ENCODE measurements at regions not wholly inside any gene's neighbourhood (a gene's known extent, or its start where the extent isn't known, plus 50 kb on each side); places are given as distances from the start of the nearest gene placed in this dataset.
A peak's percentile ranks its signal among the peaks of the same experiment; 100 is the strongest.
"Not testable (repeated sequence)": the region's sequence is repeated elsewhere in the genome, so short reads cannot be mapped to it uniquely, and the experiment has no call there.

DNA sequence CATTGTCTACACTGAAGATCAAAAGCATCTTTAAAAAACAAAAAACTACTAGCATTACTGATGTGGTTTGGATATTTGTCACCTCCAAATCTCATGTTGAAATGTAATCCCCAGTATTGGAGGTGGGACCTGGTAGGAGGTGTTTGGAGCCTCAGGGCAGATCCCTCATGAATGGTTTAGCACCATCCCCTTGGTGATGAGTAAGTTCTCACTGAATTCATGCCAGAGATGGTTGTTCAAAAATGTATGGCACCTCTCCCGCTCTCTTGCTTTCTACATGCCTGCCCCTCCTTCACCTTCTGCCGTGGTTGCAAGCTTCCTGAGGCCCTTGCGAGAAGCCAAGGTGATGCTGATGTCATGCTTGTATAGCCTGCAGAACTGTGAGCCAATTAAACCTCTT, 136.6 kb upstream of the FHIT start:
- POLR2A ChIA-PET, result no interaction called here
- TF ChIP-seq CTCF (IDR thresholded peaks at IDR 0.05; ENCODE audit: control extremely low read depth, extremely low read depth, low read depth, missing control alignments), result no peak
- no peak for DNase-seq (ENCODE audit: extremely low spot score)
- CTCF ChIA-PET, result no interaction called here

GRCh38 chr3:61393480-61393947, 142.3 kb upstream of the FHIT start:
- CTCF ChIA-PET; DNase-seq (ENCODE audit: extremely low spot score); POLR2A ChIA-PET: not testable (repeated sequence)

- ChIA-PET POLR2A (no interaction called here), CTCF (no interaction called here)
- TF ChIP-seq CTCF (IDR thresholded peaks at IDR 0.05; ENCODE audit: control extremely low read depth, extremely low read depth, low read depth, missing control alignments), result no peak
- DNase-seq (ENCODE audit: extremely low spot score), result no peak
Measured at GRCh38 chr3:61401359-61401758, 150.1 kb upstream of the FHIT start.

- no peak for DNase-seq (ENCODE audit: extremely low spot score)
- CTCF ChIA-PET, result interaction anchor here (1.2 kb wide), 1 partner anchor 26 kb away, joined by 3 read pairs; no protein-coding TSS in a partner anchor
- POLR2A ChIA-PET, result no interaction called here
- no peak for TF ChIP-seq CTCF (IDR thresholded peaks at IDR 0.05; ENCODE audit: control extremely low read depth, extremely low read depth, low read depth, missing control alignments)
Measured at GRCh38 chr3:61407397-61407796, 154.0 kb upstream of the PTPRG start.

GRCh38 chr3:61409638-61410037, 151.7 kb upstream of the PTPRG start:
- DNase-seq (ENCODE audit: extremely low spot score), result no peak
- no peak for TF ChIP-seq CTCF (IDR thresholded peaks at IDR 0.05; ENCODE audit: control extremely low read depth, extremely low read depth, low read depth, missing control alignments)
- POLR2A ChIA-PET, result no interaction called here
- CTCF ChIA-PET, result no interaction called here

DNA sequence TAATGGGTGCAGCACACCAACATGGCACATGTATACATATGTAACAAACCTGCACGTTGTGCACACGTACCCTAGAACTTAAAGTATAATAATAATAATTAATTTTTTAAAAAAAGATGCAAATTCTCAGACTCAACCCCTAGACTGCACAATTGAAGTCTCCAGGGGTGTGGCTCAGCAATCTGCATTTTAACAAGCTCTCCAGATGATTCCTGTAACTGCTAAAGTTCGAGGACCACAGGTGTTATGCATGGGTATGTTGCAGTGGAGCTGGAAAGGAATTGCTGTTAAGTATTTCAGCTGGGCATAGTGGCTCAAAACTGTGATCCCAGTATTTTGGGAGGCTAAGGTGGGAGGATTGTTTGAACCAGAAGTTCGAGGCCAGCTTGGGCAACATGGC, 151.0 kb upstream of the PTPRG start:
- DNase-seq (ENCODE audit: extremely low spot score); POLR2A ChIA-PET: not testable (repeated sequence)
- CTCF ChIA-PET, result interaction anchor here (1.1 kb wide), 1 partner anchor 9 kb away, joined by 3 read pairs; no protein-coding TSS in a partner anchor

GRCh38 chr3:61411009-61411662, 150.2 kb upstream of the PTPRG start:
- TF ChIP-seq CTCF (IDR thresholded peaks at IDR 0.05; ENCODE audit: control extremely low read depth, extremely low read depth, low read depth, missing control alignments), result no peak
- DNase-seq (ENCODE audit: extremely low spot score), result no peak
- POLR2A ChIA-PET, result no interaction called here
- CTCF ChIA-PET, result interaction anchor here (1.1 kb wide), 1 partner anchor 8 kb away, joined by 3 read pairs; no protein-coding TSS in a partner anchor

DNA sequence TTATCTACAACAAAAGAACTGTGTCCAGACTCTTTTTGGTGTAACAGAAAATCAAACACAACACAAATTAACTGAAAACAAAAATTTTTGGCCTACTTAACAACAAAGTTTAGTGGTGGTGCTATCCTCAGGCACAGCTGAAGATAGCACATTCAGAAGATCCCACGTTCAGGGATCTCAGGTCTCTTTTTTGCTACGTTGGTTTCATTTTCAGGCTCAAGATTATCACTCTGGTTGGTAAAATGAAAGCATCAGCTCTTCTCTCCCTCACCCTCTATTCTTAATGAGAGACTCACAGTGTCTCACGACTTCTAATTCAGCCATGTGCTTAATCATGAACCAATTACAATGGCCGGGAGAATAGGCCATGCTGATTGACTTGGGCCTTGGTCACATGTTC, 146.9 kb upstream of the PTPRG start:
- peak; percentile 27 for DNase-seq (ENCODE audit: extremely low spot score)

More for the DNA sequence above, 146.9 kb upstream of the PTPRG start:
- CTCF ChIA-PET, result interaction anchor here (2.9 kb wide), 1 partner anchor 33 kb away, joined by 8 read pairs; no protein-coding TSS in a partner anchor
- no peak for TF ChIP-seq CTCF (IDR thresholded peaks at IDR 0.05; ENCODE audit: control extremely low read depth, extremely low read depth, low read depth, missing control alignments)
- POLR2A ChIA-PET, result no interaction called here
